Smooth muscle cell (in vitro differentiated cells): ENCODE measurements at regions not wholly inside any gene's neighbourhood (a gene's known extent, or its start where the extent isn't known, plus 50 kb on each side); places are given as distances from the start of the nearest gene placed in this dataset.

Experiments used
- DNase-seq: peaks from one replicate; lab custom pipeline; 2025; ENCODE audit not compliant: unreplicated experiment; lab: John Stamatoyannopoulos, UW
- H2AFZ ChIP-seq: fragments of 200-600 bp; sonication (generic); 2 replicates; pipeline ENCODE4 v1.6.0; 2016; ENCODE audit warnings: antibody characterized with exemption, low read depth, mild to moderate bottlenecking
- H3F3A ChIP-seq: fragments of 200-600 bp; sonication (generic); 2 replicates; pipeline ENCODE4 v1.6.0; 2017; ENCODE audit warnings: antibody characterized with exemption, low read depth
- H3K27ac ChIP-seq: fragments of 200-600 bp; sonication (generic); 2 replicates; pipeline ENCODE4 v1.5.1; 2016; ENCODE audit warnings: low read depth, mild to moderate bottlenecking
- H3K27me3 ChIP-seq: fragments of 200-600 bp; sonication (generic); 2 replicates; pipeline ENCODE4 v1.6.1; 2016; ENCODE audit warnings: low read depth, mild to moderate bottlenecking
- H3K36me3 ChIP-seq: fragments of 200-600 bp; sonication (generic); 2 replicates; pipeline ENCODE4 v1.5.1; 2016; ENCODE audit warnings: low read depth
- H3K4me1 ChIP-seq: fragments of 200-600 bp; sonication (generic); 2 replicates; pipeline ENCODE4 v1.5.1; 2016; ENCODE audit warnings: low read depth
- H3K4me2 ChIP-seq: fragments of 200-600 bp; sonication (generic); 2 replicates; pipeline ENCODE4 v1.6.0; 2016; ENCODE audit warnings: mild to moderate bottlenecking
- H3K4me3 ChIP-seq: fragments of 200-600 bp; sonication (generic); 2 replicates; pipeline ENCODE4 v1.5.1; 2016; ENCODE audit warnings: mild to moderate bottlenecking
- H3K79me2 ChIP-seq: fragments of 200-600 bp; sonication (generic); 2 replicates; pipeline ENCODE4 v1.6.0; 2016; ENCODE audit warnings: low read depth, mild to moderate bottlenecking
- H3K9ac ChIP-seq: fragments of 200-600 bp; sonication (generic); 2 replicates; pipeline ENCODE4 v1.6.0; 2016; ENCODE audit warnings: low read depth
- H3K9me3 ChIP-seq: fragments of 200-600 bp; sonication (generic); replicated peaks from 2 replicates; pipeline ENCODE4 v1.5.1; 2016; ENCODE audit warnings: low read depth
- H4K20me1 ChIP-seq: fragments of 200-600 bp; sonication (generic); 2 replicates; pipeline ENCODE4 v1.6.0; 2016; ENCODE audit warnings: low read depth
- WGBS: methylation state at CpG from one replicate; pipeline ENCODE4 v1.1.7; 2016; ENCODE audit warnings: low lambda C conversion rate; 5-methylcytosine and 5-hydroxymethylcytosine counted together
- TF ChIP-seq, protein P1 (sequence below): fragments of 200-600 bp; sonication (generic); IDR thresholded peaks from 2 replicates; pipeline ENCODE4 v1.5.1; 2017; ENCODE audit warnings: borderline replicate concordance, mild to moderate bottlenecking, antibody characterized with exemption; ENCODE audit not compliant: insufficient read depth, poor library complexity, severe bottlenecking

DNA sequence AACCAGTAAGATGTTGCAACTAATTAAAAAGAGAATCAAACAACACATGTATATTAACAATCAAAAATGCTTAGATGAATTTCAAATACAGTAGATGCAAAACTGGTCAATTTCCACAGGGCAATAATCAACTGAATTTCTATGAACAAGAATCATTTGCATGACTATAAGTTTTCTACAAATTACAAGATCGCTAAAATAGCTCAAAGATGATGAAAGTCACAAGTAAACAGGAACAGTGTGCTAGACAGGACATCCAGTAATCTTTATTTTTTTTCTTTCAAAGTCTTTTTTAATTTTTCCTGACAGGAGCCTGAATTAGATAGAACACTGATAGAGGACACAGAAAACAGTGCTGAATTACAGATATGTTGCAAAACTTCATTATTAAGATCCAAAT is 608.2 kb upstream of the DAB2 start:
- H3K79me2 ChIP-seq, result no peaks in the 10 kb centered on the region
- H3K9ac ChIP-seq, result no peak overlapping the region
- no peaks in the 10 kb centered on the region for H3F3A ChIP-seq
- TF ChIP-seq, protein P1, sequence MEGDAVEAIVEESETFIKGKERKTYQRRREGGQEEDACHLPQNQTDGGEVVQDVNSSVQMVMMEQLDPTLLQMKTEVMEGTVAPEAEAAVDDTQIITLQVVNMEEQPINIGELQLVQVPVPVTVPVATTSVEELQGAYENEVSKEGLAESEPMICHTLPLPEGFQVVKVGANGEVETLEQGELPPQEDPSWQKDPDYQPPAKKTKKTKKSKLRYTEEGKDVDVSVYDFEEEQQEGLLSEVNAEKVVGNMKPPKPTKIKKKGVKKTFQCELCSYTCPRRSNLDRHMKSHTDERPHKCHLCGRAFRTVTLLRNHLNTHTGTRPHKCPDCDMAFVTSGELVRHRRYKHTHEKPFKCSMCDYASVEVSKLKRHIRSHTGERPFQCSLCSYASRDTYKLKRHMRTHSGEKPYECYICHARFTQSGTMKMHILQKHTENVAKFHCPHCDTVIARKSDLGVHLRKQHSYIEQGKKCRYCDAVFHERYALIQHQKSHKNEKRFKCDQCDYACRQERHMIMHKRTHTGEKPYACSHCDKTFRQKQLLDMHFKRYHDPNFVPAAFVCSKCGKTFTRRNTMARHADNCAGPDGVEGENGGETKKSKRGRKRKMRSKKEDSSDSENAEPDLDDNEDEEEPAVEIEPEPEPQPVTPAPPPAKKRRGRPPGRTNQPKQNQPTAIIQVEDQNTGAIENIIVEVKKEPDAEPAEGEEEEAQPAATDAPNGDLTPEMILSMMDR, result no peak
- no peaks in the 10 kb centered on the region for H3K36me3 ChIP-seq
- H3K4me3 ChIP-seq, result no peak overlapping the region
- no peaks in the 10 kb centered on the region for H3K4me1 ChIP-seq
- no peak for DNase-seq
- no peak overlapping the region for H2AFZ ChIP-seq
- H3K27ac ChIP-seq, result no peak overlapping the region
- H3K27me3 ChIP-seq, result no peaks in the 10 kb centered on the region
- WGBS, result 83% methylated on average over 1 of the region's 1 CpG
- no peak overlapping the region for H3K4me2 ChIP-seq
- H4K20me1 ChIP-seq, result no peaks in the 10 kb centered on the region
- no peaks in the 10 kb centered on the region for H3K9me3 ChIP-seq

DNA sequence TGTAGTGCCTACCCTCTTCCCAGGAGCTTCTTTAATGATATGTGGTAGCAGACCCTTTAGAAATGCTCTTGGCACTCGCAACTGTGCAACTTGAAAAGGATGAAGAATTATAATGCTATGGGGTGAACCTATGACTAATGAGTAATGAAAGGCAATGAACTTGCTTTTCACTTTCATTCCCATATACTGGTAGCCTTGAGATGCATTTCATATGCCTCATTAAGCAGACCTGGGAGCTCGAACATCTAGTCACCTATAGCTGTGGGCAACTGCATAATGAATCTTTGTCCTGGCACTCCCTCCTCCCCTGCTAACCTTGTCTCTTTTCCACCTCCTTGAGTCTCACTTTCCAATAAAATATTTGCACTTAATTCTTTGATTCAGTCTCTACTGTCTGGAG is 605.9 kb upstream of the DAB2 start:
- TF ChIP-seq, protein P1, result no peak
- Histone ChIP-seq H3K4me3 (no peak overlapping the region), H3K27ac (no peak overlapping the region), H3F3A (no peaks in the 10 kb centered on the region), H2AFZ (no peak overlapping the region), H3K36me3 (no peaks in the 10 kb centered on the region), H3K9me3 (no peaks in the 10 kb centered on the region), H3K4me2 (no peak overlapping the region), H3K4me1 (no peaks in the 10 kb centered on the region), H4K20me1 (no peaks in the 10 kb centered on the region), H3K27me3 (no peaks in the 10 kb centered on the region), H3K79me2 (no peaks in the 10 kb centered on the region), H3K9ac (no peak overlapping the region)
- WGBS, result 83% methylated on average over 2 of the region's 2 CpGs
- DNase-seq, result no peak

DNA sequence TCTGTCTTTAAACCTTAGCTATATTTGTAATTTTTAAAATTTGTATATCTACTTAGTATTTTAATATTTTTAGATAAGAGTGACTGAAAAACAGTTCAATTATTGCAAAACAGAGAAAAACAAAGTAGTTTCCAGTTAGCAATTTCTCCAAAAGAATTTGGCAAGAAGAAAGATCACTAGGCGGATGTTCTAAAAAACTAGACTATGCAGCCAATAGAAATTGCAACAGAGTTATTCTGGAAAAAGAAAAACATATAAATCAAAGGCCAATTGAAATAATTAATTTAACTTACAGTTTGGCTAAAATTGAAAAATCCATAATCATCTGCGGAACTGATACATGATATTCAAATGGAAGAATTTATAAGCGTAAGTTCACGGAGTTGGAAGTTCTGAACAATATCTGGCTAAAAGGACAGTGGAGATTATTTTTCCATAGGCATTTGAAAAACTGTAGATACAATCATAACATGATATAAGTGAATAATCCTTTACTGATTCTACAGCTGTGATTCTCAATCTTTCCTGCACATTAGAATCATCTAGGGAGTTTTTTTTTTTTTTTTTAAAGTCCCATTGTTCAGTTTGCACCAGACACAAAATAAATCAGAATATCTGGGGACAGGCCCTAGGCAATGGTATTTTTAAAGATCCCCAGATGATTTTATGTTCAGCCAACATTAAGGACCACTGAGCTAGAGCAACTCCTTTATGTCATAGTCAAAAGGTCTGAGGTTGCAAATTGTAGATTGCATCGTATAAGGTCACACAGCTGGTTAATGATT is 605.1 kb upstream of the DAB2 start:
- Histone ChIP-seq H3F3A (no peaks in the 10 kb centered on the region), H3K4me1 (no peaks in the 10 kb centered on the region), H2AFZ (no peak overlapping the region), H3K27me3 (no peaks in the 10 kb centered on the region), H3K27ac (no peak overlapping the region), H3K4me3 (no peak overlapping the region), H3K4me2 (no peak overlapping the region), H3K36me3 (no peaks in the 10 kb centered on the region), H3K9me3 (no peaks in the 10 kb centered on the region), H3K79me2 (no peaks in the 10 kb centered on the region), H3K9ac (no peak overlapping the region), H4K20me1 (no peaks in the 10 kb centered on the region)
- DNase-seq, result no peak
- WGBS, result 94% methylated on average over 5 of the region's 5 CpGs
- TF ChIP-seq, protein P1, result no peak

DNA sequence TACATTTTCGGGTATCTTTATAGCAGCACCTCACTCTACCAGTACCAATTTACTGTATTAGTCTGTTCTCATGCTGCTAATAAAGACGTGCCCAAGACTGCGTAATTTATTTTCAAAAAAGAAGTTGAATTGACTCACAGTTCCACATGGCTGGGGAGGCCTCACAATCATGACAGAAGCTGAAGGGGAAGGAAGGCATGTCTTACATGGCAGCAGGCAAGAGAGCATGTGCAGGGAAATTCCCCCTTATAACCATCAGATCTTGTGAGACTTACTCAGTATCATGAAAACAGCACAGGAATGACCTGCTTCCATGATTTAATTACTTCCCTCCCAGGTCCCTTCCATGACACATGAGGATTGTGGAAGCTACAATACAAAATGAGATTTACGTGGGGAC is 602.6 kb upstream of the DAB2 start:
- Histone ChIP-seq H2AFZ (no peak overlapping the region), H3K27ac (no peak overlapping the region), H3K36me3 (no peaks in the 10 kb centered on the region), H3K4me3 (no peak overlapping the region), H3K9ac (no peak overlapping the region), H3F3A (no peaks in the 10 kb centered on the region), H3K27me3 (no peaks in the 10 kb centered on the region), H3K9me3 (no peaks in the 10 kb centered on the region), H3K79me2 (no peaks in the 10 kb centered on the region), H3K4me1 (no peaks in the 10 kb centered on the region), H3K4me2 (no peak overlapping the region), H4K20me1 (no peaks in the 10 kb centered on the region)
- DNase-seq, result no peak
- 84% methylated on average over 4 of the region's 4 CpGs for WGBS
- TF ChIP-seq, protein P1, result no peak
